ENCODE measurements at regions not wholly inside any gene's neighbourhood (a gene's known extent, or its start where the extent isn't known, plus 50 kb on each side); places are given as distances from the start of the nearest gene placed in this dataset.
"Not testable (repeated sequence)": the region's sequence is repeated elsewhere in the genome, so short reads cannot be mapped to it uniquely, and the experiment has no call there.

DNA sequence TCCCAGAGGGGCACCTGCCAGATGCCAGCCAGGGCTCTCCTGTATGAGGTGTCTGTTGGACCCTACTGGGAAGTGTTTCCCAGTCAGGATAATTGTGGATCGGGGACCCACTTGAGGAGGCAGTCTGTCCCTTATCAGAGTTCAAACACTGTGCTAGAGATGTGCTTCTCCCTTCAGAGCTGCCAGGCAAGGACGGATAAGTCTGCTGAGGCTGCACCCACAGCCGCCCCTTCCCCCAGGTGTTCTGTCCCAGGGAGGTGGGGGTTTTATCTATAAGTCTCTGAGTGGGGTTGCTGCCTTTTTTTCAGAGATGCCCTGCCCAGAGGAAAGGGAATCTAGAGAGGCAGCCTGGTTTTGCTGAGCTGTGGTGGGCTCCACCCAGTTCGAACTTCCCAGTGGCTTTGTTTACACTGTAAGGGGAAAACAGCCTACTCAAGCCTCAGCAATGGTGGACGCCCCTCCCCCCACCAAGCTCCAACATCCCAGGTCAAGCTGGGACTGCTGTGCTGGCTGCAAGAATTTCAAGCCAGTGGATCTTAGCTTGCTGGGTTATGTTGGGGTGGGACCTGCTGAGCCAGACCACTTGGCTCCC lies 324.0 kb upstream of the SETBP1 start:
- no peak for DNase-seq

- DNase-seq = no peak
Measured at GRCh38 chr18:44358402-44358801, 322.3 kb upstream of the SETBP1 start.

DNA sequence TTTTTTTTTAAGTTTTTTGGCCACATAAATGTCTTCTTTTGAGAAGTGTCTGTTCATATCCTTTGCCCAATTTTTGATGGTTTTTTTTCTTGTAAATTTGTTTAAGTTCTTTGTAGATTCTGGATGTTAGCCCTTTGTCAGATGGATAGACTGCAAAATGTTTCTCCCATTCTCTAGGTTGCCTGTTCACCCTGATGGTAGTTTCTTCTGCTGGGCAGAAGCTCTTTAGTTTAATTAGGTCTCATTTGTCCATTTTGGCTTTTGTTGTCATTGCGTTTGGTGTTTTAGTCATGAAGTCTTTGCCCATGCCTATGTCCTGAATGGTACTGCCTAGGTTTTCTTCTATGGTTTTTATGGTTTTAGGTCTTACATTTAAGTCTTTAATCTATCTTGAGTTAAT lies 320.9 kb upstream of the SETBP1 start:
- not testable (repeated sequence) for DNase-seq

DNA sequence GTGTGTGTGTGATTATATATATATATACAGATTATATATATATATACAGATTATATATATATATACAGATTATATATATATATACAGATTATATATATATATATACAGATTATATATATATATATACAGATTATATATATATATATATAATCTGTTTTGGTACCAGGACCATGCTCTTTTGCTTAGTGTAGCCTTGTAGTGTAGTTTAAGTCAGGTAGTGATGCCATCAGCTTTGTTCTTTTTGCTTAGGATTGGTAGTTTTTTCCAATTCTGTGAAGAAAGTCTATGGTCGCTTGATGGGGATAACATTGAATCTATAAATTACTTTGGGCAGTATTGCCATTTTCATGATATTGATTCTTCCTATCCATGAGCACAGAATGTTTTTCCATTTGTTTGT lies 318.5 kb upstream of the SETBP1 start:
- not testable (repeated sequence) for DNase-seq

DNA sequence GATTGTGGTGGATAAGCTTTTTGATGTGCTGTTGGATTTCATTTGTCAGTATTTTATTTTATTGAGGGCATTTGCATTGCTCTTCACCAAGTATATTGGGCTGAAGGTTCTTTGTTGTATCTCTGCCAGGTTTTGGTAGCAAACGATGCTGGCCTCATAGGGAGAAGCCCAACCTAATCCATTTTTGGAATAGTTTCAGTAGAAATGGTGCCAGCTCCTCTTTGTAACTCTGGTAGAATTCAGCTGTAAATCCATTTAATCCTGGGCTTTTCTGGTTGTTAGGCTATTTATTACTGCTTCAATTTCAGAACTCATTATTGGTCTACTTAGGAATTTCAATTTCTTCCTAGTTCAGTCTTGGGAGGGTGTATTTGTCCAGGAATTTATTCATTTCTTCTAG lies 309.8 kb upstream of the SETBP1 start:
- DNase-seq = no peak

GRCh38 chr18:44374966-44375365 lies 305.7 kb upstream of the SETBP1 start:
- no peak for DNase-seq

DNA sequence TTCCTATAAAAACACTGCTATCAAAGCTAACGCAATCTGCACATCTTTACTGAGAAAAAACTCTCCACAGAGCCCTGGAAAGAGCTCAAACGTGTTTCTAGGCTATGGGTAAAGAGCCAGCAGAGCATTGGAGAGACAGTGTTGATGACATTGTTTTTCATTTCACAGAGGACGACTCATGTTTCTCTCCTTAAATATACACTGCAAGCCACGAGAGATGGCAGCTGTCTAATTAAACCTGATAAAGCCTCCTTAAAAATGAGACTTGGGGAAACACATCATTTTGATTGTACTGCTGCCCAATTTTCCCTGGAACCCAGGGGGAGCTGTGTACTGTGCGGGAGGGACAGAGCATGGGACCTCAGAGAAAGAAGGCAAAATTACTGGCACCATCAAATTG lies 294.3 kb upstream of the SETBP1 start:
- DNase-seq = no peak

DNA sequence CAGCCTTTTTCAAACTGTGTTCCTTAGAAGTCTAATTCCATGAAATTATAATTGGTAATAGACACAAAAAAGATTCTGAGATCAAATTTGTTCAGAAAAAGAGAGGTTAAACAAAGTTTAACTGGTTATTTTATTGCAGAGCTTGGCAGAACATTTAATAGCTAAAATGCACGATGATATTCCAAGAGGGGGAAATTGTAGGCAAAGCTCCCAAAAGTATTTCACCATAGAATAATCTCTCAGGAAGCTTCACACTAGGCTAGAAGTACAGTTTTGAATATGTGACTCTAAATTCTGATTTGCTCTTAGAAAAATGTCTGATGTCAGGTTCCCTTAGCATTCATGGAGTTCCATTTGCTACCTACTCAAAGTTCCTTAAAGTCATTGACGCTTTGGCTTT lies 292.4 kb upstream of the SETBP1 start:
- DNase-seq = no peak

GRCh38 chr18:44392933-44393332 lies 287.8 kb upstream of the SETBP1 start:
- DNase-seq = no peak

DNA sequence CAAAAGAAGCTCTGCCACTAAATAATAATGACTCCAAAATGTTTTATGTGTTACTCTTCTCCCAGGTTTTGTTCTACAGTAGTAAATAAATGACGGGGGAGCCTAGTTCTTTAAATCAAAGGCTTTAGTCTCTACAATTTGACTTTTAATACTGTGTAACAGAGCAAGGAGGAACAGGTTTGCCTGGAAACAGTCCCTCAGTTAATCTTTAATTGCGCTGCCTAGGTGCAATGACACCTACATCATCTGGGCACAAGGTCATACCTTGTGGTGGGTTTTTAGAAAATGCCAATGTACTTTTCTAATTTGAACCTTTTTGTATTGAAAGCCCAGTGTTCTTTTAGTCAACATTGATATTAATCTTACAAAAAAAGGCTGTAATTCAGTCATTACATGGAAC lies 287.3 kb upstream of the SETBP1 start:
- DNase-seq = no peak

GRCh38 chr18:44396550-44396949 lies 284.1 kb upstream of the SETBP1 start:
- DNase-seq = no peak

GRCh38 chr18:44409071-44409470 lies 271.6 kb upstream of the SETBP1 start:
- DNase-seq = no peak

DNA sequence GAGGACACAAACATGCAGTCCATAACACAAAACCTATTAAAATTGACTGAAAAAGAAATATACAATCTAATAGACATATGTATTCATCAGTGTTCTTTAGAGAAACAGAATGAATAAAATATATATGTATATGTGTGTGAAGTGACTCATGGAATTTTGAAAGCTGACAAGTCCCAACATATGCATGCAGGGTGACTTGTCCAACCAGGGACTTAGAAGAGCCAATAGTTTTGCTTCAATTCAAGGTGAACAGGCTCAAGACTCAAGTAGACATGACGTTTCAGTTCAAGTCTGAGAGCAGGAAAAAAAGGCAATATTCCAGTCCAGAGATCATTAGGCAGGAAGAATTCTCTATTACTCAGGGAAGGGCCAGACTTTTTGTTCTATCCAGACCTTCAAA lies 271.2 kb upstream of the SETBP1 start:
- DNase-seq = no peak

DNA sequence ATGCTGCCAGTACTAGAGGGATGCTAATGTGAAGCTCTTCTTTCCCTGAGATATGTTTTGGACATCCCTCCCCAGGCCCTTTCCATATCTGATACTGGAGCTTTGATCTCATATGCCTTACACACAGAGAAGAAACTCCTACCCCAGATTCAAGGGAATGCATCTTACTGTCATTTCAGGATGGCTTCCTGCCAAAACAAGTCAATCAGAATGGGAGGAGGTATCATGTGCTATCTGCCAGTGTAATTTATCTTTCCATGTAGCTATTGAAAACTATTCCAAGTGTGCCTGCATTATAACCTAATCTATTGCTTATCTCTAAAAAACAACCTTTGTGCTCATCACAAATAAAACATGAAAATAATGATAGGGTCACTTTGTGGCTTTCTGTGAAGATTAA lies 269.9 kb upstream of the SETBP1 start:
- no peak for DNase-seq

- DNase-seq = no peak
Measured at GRCh38 chr18:44411262-44411905, 269.3 kb upstream of the SETBP1 start.

DNA sequence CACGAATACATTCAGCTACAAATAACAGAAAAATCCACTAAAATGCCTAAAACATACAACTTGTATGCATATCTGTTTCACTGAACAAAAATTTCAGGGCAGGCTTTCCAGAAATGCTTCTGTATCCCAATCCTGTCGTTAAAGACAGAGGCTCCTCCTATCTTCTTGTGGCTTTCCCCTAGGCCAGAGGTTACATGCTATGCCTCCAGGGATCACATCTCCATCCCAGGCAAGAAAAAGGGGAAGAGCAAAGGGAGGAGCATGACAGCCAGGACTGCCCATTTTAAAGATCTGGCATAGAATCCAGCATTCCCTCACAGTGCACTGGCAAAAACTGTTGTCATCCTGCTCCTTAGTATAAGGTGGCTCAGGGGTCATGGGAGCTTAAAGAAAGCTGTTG lies 268.7 kb upstream of the SETBP1 start:
- DNase-seq = no peak

DNA sequence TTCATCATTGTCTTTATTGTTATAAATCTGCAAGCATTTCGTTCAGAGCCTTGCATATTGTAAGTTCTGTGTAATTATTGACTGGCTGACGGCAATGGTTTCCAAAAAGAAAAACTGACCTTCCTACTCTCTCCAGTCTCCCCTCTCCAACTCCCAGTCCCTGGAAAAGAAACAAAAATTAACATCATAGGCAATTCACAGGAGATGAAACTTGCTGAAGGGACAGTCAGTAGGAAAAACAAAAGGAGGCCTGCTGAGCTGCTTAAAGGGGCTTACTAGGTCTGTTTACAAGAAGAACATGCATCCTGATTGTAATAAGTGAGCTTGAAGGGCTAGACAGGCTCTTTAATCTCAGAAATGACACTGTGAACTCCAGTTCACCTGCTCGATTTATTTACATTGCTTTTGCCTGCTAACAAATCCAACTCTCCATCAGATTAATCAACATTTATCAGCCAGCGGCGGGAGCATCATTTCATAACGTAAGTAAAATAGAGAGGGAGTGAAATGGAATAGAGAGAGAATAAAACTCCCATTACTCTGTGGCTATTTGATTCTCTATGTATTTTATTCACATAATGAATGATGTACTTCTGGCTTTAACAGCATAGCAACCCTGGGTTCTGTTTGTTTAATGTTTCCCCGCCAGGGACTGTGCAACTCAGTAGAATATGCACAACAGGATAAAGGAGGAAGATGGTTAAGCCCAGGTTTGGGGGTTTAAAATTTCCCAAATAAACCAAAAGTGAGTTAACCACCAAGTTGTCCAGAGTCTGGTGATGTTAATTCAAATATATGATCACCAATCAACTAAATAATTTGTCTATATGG lies 256.7 kb upstream of the SETBP1 start:
- DNase-seq = no peak

GRCh38 chr18:44424645-44425035 lies 256.0 kb upstream of the SETBP1 start:
- DNase-seq = no peak

GRCh38 chr18:44425161-44425560 lies 255.5 kb upstream of the SETBP1 start:
- DNase-seq = no peak

- no peak for DNase-seq
Measured at GRCh38 chr18:44437603-44438002, 243.1 kb upstream of the SETBP1 start.

DNA sequence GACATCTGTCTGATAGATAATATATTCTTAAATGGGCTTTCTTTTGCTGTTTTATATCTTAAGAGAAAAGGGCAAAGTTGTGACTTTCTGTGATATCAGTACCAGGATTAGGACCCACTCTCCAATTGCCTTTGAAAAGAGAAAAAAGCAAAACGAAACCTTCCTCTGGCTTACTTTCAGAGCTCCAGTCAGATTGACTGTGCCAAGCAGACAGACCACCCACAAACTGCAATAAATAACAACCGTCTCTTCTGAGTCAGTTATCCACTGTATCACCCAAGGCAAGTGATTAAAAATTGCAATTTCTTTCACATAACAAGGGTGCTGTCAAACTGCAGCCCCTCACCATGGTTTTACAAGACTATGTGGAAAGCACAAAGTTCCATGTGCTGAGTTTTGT lies 230.5 kb upstream of the SETBP1 start:
- no peak for DNase-seq

DNA sequence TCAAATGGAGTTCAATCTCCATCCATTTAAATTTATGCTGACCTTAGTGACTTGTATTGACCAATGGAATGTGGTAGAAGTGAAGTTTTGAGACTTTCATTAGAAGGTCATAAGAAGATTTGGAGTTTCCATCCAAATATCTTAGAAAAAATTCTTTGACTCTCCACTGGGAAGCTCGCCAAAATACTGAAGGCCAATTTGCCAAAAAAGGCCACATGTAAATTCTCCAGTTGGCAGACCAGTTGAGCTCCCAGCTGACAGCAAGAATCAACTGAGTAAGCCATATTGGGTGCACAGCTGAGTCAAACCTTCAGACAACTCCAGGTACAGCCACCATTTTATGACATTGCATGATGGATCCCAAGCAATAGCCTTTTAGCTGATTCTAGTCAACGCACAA lies 228.3 kb upstream of the SETBP1 start:
- no peak for DNase-seq

- no peak for DNase-seq
Measured at GRCh38 chr18:44453505-44453904, 227.2 kb upstream of the SETBP1 start.

DNA sequence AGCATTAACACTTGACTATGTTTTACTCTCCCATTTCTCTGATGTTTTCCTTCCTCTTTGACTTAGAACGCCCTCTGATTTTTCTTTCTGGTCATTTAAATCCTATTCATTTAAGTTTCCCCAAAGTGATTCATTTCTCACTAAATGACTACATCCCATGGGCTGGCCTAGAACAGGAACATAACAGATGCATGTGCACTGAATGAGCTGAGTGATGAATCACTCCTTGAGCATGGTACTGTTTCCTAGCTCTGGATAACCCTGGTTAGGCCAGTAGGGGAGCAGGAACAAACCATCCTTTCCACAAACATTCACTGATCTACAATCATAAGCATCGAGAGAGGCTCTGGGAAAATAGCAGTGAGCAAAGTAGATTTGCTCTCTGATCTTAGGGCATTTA lies 221.9 kb upstream of the SETBP1 start:
- DNase-seq = no peak

Measured in T-helper 1 cell (primary cell).